Thyroid gland (tissue), 4 donors: ENCODE measurements at regions not wholly inside any gene's neighbourhood (a gene's known extent, or its start where the extent isn't known, plus 50 kb on each side); places are given as distances from the start of the nearest gene placed in this dataset.

Source experiments
- POLR2A ChIP-seq, 2 donors: fragments of 450-650 bp; IDR thresholded peaks; one replicate each; pipeline ENCODE4 v1.6.1; 2017; ENCODE audit warnings: antibody characterized with exemption in 2 of 2, mild to moderate bottlenecking in 2 of 2, moderate library complexity in 1 of 2
- TF ChIP-seq, protein P1 (sequence below), 6 experiments: fragments of 200-600 bp in 3 of 6; fragments of 450-650 bp in 3 of 6; sonication (generic) in 3 of 6; IDR thresholded peaks; one replicate each; pipeline ENCODE4 v1.5.1; 2016 to 2019; ENCODE audit warnings: antibody characterized with exemption in 6 of 6, mild to moderate bottlenecking in 2 of 6, inconsistent platforms in 1 of 6, moderate library complexity in 1 of 6

DNA sequence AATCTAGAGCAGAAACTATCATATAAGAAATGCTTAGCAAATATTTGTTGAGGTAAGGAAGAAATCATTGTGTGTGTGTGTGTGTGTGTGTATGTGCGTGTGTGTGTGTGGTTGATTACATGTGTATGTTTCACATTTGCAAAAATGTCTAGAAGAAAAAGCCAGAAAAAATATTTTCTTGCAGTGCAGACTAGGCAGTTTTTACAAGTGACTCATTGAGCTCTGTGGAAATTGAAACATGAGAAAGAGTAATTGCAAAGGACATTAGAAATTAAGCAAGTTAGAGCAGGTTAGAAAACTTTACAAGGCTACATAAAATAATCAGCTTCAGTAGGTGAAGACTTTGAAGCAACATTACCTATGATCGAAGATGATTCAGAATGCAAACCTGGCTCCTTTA is 669.0 kb upstream of the EYS start:
- TF ChIP-seq, protein P1, sequence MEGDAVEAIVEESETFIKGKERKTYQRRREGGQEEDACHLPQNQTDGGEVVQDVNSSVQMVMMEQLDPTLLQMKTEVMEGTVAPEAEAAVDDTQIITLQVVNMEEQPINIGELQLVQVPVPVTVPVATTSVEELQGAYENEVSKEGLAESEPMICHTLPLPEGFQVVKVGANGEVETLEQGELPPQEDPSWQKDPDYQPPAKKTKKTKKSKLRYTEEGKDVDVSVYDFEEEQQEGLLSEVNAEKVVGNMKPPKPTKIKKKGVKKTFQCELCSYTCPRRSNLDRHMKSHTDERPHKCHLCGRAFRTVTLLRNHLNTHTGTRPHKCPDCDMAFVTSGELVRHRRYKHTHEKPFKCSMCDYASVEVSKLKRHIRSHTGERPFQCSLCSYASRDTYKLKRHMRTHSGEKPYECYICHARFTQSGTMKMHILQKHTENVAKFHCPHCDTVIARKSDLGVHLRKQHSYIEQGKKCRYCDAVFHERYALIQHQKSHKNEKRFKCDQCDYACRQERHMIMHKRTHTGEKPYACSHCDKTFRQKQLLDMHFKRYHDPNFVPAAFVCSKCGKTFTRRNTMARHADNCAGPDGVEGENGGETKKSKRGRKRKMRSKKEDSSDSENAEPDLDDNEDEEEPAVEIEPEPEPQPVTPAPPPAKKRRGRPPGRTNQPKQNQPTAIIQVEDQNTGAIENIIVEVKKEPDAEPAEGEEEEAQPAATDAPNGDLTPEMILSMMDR (IDR thresholded peaks at IDR 0.05): no peak
- TF ChIP-seq POLR2A (IDR thresholded peaks at IDR 0.05): no peak
